GM21529 (cell line): ENCODE measurements at regions not wholly inside any gene's neighbourhood (a gene's known extent, or its start where the extent isn't known, plus 50 kb on each side); places are given as distances from the start of the nearest gene placed in this dataset.

Source experiments
- ATAC-seq: cut with Tn5 transposase; IDR thresholded peaks from one replicate; pipeline ENCODE4 v1.9.1; 2021; ENCODE audit not compliant: unreplicated experiment

DNA sequence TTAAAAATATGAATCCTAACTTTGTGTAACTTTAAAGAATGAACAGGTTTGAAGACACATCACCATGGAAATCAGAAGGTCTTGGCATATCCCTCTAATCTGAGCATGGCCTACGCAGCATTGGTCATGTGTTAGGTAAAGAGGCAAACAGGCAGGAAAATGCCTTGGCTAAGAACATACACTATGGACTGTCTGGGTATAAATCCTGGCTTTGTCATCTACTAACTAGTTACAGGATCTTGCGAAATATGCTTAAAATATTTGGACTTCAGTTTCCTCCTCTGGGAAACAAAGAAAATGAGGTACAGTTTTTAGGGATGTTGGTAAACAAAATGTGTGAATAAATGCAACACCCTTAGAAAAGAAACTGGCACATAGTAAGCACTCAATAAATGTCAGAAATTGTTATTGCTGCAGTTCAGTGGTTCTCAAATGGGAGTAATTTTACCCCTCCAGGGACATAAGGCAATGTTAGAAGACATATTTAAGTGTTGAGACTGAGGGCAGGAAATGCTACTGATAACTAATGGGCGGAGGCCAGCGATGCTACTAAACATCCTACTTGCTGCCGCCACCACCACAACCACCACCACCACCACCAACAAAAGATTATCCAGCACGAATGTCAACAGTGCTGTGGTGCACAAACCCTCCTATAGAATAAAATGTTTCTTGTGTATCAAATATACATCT, 770.8 kb upstream of the SOX9 start:
- ATAC-seq, result no peak

DNA sequence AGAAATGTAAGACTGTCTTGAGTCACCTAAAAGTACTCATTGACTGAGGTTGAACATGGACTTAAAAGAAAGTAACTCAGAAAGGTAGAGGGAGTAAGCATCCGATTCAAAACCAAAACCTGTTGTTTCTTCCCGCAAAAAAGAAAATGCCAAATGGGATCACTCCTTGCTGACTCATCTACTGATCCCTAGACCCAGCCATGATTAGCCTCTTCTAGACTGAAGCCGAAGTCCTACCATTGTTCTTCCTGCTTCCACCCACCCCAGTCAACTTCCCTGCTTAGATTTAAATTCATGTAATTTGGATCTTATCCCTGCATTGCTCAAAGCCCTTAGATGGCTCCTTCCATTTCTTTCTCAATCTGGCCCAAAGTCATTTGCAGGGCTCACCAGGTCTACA, 760.5 kb upstream of the SOX9 start:
- ATAC-seq, result no peak

DNA sequence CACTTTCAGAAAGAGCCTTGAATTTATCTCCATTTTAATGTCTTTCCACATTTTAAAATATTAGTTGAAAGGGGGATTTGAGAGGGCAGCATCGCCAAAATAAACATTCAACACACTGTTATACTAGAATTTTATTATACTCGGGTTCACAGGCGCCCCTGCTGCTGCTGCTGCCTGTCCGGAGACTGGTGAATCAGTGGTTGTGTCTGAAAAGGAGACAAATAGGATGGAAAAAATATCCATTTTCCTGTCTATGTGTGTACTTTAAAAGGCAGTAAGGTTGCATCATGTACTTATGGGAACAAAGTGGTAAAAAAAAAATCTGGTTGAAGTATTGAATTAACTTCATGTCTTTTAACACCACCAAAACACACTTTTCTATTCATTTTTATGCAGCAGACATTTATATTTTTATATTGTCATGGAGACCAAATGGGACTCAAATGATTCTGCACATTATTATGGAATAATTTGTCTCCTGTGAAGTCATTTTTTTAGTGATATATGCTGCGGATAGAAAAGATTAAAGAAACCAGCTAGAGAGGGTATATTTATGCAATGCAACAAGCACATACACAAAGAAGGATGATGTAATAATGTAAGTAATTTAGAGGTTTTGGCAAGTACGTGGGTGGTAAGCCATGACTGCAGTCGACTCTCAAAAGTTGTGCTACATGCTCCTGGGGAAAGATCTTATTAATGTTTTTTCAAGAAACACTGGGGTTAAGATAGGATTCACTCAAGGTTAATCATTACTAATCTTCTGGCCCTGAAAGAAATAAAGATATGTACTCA, 759.0 kb upstream of the SOX9 start:
- no peak for ATAC-seq

DNA sequence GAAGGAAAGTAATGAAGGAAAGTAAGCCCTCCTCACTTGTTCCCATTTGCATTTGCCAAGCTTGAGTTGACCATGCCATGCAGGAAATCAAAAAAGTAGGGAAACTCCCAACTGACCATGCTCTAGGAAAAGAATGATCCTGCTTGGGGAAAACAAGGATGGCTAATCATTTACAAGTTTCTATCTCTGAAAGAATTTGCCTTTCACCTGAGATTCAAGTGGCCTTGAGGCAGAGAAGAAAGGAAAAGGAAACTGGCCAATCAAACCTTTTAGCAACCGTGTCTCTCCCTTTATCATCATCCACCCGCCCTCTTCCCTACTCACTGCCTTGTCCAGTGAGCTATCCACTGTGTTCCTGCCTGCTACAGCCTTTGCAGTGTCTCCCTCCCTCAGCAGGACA, 757.2 kb upstream of the SOX9 start:
- ATAC-seq, result no peak

DNA sequence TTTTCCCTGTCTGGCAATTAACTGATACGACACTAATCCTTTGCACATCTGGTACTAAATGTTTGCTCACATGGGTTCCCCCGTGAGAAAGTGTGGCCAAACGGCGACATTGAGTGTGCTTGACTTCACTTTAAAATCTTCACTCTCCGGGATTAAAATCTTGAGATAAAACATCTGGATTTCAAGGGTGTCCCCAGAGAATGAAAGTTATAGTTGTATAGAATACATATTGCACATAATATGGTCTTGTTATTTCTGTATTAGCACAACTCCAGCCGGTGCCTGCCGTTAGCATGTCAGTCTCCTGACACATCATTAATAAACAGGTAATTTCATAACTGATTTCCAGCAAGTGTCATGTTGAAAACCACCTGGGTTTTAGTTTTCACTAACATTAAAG, 749.0 kb upstream of the SOX9 start:
- no peak for ATAC-seq

DNA sequence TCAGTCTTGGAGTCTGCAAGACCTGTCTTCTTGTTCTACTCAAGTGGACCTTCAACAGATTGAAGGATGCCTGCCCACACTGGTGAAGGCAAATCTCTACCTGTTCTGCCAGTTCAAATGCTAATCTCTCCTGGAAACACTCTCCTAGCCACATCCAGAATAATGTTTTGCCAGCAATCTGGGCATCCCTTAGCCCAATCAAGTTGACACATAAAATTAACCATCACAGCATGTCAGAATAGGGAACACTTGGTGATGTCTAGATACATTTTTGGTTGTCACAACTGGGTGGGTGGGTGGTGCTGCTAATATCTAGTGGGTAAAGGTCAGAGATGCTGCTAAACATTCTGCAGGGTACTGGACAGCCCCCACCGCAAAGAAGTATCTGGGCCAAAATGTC, 744.9 kb upstream of the SOX9 start:
- ATAC-seq, result no peak

DNA sequence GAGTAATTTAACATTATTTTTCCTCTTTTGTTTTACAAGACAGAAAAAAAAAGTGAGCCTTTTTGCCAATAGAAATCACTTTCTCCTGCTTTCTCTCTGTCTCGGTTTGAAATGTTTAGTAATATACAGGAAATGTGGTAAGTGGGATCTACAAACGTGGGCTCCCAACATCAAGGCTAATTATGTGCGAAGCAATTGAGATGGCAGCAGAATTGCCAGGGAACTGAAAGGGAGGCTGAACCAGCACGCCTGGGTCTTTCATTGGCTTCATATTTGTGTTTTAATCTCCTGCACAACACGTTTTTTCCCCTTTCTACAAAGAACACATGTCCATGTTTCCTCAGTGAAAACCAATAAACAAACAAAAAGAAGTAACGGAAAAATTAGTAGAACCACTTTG, 743.9 kb upstream of the SOX9 start:
- ATAC-seq, result no peak

DNA sequence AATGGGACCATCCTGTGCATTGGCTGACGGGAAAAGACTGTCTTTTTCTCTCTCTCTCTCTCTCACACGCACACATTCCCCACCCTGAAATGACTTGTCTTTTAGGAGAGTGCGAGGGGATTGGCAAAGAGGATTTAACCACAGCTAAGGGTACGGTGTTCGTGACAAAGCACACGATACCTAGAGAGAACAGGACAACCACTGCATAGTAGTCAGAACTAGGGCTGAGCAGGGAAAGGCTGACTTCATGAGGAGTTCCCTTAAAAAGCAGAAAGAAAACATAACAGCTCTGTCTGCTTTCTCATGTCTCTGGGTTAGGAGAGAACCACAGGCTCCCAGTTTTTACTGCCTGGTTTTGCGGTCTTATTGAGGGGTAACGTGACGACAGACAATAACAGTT, 742.8 kb upstream of the SOX9 start:
- no peak for ATAC-seq

DNA sequence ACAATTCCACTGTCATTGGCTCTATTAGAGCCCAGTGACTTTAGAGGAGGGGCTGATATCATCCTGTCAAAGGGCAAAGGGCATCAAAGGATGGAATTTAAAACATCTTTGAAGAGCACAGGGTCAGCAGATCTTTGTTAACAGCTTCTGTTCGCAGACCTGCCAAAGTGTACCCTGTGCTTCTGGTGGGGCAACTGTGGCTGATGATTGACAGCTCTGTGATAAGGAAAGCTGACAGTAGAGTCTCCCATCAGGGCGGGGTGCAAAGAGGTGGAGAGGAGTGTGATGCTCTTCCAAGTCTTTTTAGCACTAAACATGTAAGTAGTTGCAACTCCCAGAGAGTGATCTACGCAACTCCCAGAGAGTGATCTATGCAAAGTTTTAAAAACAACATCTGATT, 742.1 kb upstream of the SOX9 start:
- no peak for ATAC-seq

DNA sequence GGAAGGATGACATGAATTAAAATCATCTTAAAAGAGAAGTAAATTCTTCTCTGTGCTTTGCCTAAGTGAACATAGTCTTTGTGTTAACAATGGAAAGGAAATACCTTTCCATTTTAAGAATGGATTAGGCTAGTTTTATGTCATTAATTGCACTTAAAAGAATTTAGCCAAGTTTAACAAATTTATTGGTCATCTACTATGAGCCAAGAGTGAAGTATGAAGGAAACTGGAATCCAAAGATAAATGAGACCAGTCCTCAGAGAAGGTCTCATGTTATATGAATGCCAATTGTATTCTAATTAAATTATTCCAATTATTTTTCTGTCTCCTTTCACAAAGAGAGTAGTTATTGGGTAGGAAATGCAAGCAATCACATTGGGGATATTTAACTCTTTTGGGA, 741.3 kb upstream of the SOX9 start:
- ATAC-seq, result no peak

DNA sequence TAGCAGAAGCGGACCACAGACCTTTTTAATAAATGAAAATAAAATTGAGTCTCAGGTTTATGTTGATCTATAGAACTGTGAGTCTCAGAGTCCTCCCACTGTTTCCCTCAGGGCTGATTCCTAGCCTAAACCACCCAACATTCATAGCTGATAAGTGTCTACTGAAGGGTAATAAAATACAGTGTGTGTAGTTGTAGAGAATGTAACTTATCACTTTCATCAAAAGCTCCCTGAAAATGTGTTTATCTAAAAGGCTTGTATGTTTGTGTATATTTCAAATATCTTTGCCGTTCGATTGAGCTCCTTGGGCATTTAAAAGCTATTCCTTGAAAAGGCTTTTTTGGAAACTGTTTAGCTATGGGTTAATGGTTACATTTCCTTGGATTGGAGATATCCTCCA, 740.3 kb upstream of the SOX9 start:
- ATAC-seq, result no peak

DNA sequence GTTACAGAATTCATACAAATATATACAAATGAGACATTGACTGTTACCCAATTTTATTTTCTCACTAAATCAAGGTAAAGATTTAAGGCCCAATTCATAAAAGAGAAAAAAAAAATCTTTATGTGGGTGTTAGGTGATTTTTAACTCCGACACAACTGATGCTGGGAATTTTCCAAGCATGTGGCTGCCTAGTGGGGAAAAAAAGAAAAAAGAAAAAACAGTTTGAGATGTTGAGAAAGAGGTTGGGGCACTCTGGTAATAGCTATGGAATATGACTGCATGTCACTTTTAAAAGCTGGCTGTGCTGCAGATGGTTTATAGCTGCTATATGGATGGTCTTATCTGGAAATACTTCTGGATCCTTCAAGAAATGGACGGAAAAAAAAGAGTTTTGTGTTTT, 739.9 kb upstream of the SOX9 start:
- no peak for ATAC-seq

DNA sequence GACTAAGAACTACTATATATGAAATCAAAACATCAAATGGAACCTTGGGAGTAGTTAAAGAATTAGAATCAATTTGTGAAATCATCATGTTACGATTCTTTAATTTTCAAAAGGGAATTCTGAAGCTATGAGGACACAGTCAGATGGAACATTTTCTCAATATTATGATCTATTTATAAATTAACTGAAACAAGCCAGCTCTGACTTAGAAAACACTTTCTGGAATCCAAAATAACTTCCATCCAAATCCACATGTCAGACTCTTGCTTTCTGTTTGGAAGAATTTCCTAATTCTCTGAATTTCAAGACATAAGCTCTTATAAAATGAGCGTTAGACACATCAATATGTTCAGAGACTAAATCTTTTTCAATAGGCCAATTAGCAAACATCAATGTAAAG, 737.7 kb upstream of the SOX9 start:
- no peak for ATAC-seq

DNA sequence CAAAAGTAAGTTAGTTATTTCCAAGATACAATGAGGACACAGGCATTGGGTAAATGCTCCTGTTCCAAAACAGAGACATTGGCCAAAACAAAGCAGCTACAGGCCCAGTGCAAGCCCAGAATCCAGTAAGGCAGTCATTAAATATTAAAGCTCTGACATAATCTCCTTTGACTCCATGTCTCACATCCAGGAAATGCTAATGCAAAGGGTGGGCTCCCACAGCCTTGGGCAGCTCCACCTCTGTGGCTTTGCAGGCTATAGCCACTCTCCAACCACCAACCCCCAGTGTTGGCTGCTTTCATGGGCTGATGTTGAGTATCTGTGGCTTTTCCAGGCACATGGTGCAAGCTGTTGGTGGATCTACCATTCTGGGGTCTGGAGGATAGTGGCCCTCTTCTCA, 733.4 kb upstream of the SOX9 start:
- ATAC-seq, result no peak

DNA sequence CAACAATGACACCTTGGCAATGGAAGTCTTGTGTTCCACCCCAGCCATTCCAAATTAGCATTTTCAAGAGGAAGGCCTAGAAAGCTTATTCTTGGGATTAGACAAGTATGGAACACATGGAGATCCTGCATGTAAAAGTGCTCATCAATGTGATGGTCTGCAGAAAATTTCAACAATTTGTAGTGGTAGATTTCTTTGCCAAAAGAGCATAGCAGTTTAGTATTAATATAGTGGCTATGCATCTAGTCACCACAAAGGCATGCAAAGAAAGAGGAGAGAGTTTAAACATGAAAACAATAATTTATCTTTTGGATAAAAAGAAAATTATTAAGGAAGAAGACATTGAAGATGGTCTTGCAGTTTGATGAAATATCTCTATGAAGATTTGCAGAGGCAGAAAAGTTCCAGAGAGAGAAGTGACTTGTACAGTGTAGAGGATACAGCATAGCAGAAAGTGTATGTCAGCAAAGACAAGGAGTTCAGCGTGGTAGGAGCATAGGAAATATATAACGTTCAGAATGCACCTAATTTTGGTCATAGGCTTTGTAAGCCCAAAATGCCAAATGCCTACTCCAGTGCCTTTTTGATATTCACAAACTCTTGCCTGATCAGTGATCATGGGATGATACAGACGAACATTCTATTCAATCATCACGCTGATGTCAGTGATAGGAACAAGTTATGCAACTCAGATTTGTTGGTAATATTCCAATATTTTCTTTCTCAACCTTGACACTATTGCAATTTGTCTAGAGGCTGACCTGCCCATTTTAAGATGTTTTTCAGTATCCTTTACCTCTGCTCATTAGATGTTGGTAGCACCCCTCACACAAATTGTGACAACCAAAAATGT, 727.9 kb upstream of the SOX9 start:
- ATAC-seq, result no peak

DNA sequence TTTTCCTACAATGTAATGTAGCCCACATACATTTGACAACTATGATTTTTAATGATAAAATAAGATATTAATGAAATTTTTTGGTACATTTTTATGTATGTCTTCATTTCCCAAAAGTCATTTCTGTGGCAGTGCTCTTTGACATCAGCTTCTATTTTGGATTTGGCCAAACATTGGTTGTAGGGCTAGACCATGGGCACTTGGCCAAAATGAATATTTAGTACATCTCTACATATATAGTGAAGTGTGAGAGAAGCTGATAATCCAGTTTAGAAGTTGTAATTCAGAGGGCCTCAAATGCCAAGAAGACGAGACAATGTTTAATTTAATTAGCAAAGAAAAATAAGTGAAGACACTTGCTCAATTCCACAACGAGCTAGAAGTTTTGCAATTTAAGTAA, 724.9 kb upstream of the SOX9 start:
- ATAC-seq, result no peak

DNA sequence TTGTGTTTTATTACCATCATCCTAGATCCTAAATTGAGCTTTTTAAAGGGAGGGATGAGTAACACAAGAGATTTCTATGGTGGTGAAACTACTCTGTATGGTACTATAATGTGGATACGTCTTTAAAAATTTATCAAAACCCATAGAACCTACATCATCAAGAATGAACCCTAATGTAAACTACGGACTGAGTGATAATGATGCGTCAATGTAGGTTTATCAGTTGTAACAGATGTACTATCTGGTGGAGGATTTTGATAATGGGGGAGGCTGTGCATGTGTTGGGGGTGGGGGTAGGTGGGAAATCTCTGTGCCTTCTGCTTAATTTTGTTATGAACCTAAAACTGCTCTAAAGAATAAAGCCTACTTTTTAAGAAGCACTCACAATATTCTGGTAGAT, 724.1 kb upstream of the SOX9 start:
- no peak for ATAC-seq

DNA sequence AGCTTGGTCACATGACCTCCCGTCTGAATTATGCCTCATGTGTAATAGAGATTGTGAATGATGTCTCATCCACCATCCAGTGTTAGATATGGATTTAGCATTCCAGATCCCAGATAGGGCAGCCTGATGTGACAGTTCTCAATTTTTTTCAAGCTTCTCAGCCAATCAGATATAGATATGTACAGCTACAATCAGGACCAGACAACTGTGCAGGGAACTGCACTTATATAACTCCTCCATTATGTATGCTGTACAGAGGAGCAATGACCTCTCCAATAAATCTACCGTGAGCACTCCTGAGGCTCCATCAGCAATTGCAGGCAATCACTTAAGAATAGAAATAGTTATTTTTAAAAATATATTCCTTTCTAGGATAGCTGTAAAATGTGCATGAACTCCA, 722.8 kb upstream of the SOX9 start:
- ATAC-seq, result no peak

DNA sequence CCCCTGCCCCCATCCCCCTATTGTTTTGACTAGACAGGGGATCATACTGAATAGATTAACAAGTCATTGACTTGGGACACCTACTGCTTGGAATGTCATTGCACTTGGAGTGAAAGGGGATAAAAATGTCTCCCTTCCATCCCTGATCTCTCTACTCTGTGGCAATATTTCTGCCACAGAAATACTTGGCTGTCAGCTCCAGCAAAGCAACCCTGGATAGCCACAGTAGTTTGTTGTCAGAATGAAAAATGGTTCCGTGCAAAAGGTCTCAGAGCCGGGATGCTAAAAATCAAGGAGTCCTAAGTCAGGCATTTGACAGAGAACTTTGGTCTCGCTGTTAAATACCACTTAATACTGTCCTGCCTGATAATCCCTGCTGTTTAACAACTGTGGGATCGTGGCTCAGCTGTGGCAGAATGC, 722.0 kb upstream of the SOX9 start:
- ATAC-seq, result no peak

DNA sequence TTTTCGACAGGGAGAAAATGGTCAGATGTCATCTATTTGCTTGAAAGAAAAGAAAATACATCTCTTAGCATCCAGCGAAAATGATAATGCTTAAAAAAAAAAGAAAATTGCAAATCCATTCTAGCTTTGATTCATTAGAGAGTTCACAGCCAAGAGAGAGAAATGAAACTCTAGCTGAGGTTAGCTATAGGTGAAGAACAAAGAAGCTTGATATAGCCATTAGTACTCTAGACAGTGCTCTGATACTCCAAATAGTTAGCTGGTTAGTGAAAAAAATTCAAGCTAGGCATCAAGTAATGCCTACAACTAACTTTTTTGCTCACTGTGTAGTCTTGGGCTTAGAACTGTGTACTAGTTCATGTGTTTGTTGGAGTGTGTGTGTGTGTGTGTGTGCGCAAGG, 721.6 kb upstream of the SOX9 start:
- ATAC-seq, result no peak

DNA sequence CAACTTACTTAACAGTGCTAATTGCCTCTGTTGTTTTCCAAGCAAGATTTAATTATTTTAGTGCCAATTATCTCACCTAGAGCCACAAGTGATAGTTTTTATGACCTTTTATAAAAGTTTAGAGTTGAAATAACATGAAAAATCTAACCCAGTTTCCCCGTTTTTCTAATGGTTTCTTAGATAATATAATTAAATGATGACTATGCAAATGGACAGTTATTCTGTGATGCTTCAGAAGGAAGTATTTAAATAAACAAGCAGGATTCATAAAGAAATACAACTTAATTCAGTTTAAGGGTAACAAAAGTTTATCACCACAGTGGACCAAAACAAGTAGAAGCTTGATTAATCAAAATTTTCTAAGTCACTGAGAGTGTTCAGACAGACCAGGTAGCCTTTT, 721.2 kb upstream of the SOX9 start:
- no peak for ATAC-seq

DNA sequence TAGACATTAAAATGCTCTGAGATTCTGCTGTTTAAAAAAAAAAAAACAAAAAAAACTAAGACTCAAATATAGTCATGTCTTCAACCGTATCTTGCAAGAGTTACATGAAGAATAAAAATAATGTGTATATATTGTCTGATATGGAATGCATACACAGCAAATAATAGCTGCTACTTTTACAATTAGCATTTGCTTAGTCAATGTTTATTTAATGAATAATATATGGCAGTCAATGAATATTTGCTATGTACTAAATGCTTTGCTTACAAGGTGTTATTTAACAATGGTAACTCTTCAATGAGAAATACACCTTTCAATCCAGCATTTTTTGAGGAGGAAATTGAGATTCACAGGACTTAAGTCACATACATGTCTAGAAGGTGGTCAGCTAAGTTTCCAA, 718.8 kb upstream of the SOX9 start:
- ATAC-seq, result no peak
